Uterus (tissue), 2 donors: ENCODE measurements at regions not wholly inside any gene's neighbourhood (a gene's known extent, or its start where the extent isn't known, plus 50 kb on each side); places are given as distances from the start of the nearest gene placed in this dataset.

ENCODE experiments used
- POLR2A ChIP-seq, 2 donors: fragments of 450-650 bp; IDR thresholded peaks; one replicate each; pipeline ENCODE4 v1.6.1; 2016; ENCODE audit warnings: antibody characterized with exemption in 2 of 2, mild to moderate bottlenecking in 1 of 2, moderate library complexity in 1 of 2
- TF ChIP-seq, protein P1 (sequence below), 4 experiments: fragments of 200-600 bp in 2 of 4; fragments of 450-650 bp in 2 of 4; sonication (generic) in 2 of 4; IDR thresholded peaks; one replicate each; pipeline ENCODE4 v1.5.1; 2016 to 2019; ENCODE audit warnings: antibody characterized with exemption in 4 of 4, mild to moderate bottlenecking in 2 of 4, moderate library complexity in 1 of 4

- TF ChIP-seq, protein P1, sequence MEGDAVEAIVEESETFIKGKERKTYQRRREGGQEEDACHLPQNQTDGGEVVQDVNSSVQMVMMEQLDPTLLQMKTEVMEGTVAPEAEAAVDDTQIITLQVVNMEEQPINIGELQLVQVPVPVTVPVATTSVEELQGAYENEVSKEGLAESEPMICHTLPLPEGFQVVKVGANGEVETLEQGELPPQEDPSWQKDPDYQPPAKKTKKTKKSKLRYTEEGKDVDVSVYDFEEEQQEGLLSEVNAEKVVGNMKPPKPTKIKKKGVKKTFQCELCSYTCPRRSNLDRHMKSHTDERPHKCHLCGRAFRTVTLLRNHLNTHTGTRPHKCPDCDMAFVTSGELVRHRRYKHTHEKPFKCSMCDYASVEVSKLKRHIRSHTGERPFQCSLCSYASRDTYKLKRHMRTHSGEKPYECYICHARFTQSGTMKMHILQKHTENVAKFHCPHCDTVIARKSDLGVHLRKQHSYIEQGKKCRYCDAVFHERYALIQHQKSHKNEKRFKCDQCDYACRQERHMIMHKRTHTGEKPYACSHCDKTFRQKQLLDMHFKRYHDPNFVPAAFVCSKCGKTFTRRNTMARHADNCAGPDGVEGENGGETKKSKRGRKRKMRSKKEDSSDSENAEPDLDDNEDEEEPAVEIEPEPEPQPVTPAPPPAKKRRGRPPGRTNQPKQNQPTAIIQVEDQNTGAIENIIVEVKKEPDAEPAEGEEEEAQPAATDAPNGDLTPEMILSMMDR (IDR thresholded peaks at IDR 0.05): no peak
- no peak for TF ChIP-seq POLR2A (IDR thresholded peaks at IDR 0.05)
Observed at GRCh38 chr5:89755024-89755423, 654.5 kb downstream of the CETN3 start.
